Small intestine (tissue), 7 donors: ENCODE measurements at regions not wholly inside any gene's neighbourhood (a gene's known extent, or its start where the extent isn't known, plus 50 kb on each side); places are given as distances from the start of the nearest gene placed in this dataset.
A peak's percentile ranks its signal among the peaks of the same experiment; 100 is the strongest.
"Not testable (repeated sequence)": the region's sequence is repeated elsewhere in the genome, so short reads cannot be mapped to it uniquely, and the experiment has no call there.

Experiments
- DNase-seq, 2 donors: peaks; one replicate each; pipeline versions ENCODE4 v3.0.0 to v3.0.0-alpha.2; 2013
- FAIRE-seq: peaks from 2 replicates; lab custom pipeline; 2012; peaks lifted over from hg19 to GRCh38; lab: Jason Lieb, UNC
- H3K27ac ChIP-seq, 3 donors: one replicate each; pipeline ENCODE4 v1.5.1; 2013; ENCODE audit warnings: low read length in 2 of 3, mild to moderate bottlenecking in 2 of 3, control low read depth in 1 of 3, inconsistent platforms in 1 of 3, low read depth in 1 of 3, moderate library complexity in 1 of 3
- H3K27me3 ChIP-seq, 3 donors: one replicate each; pipeline ENCODE4 v1.6.1; 2013; ENCODE audit warnings: low read length in 3 of 3, inconsistent platforms in 1 of 3; ENCODE audit not compliant: control insufficient read depth in 3 of 3, insufficient read depth in 3 of 3
- H3K36me3 ChIP-seq, 3 donors: one replicate each; pipeline ENCODE4 v1.6.1; 2013; ENCODE audit warnings: low read length in 3 of 3, inconsistent platforms in 1 of 3, low read depth in 1 of 3, mild to moderate bottlenecking in 1 of 3, moderate library complexity in 1 of 3; ENCODE audit not compliant: control insufficient read depth in 3 of 3, insufficient read depth in 2 of 3
- H3K4me1 ChIP-seq, 3 donors: one replicate each; pipeline ENCODE4 v1.6.1; 2013; ENCODE audit warnings: low read length in 2 of 3, inconsistent platforms in 1 of 3, low read depth in 1 of 3, mild to moderate bottlenecking in 1 of 3, moderate library complexity in 1 of 3; ENCODE audit not compliant: control insufficient read depth in 3 of 3, insufficient read depth in 2 of 3
- H3K4me3 ChIP-seq, 3 donors: one replicate each; pipeline ENCODE4 v1.5.1; 2013; ENCODE audit warnings: low read length in 3 of 3, control low read depth in 1 of 3, inconsistent platforms in 1 of 3, low read depth in 1 of 3, mild to moderate bottlenecking in 1 of 3, moderate library complexity in 1 of 3
- H3K9me3 ChIP-seq, 2 donors: one replicate each; pipeline ENCODE4 v1.6.1; 2013; ENCODE audit warnings: low read depth in 1 of 2, low read length in 1 of 2; ENCODE audit not compliant: control insufficient read depth in 2 of 2, insufficient read depth in 1 of 2
- WGBS, 3 donors: extraction: QIAGEN DNeasy Blood & Tissue Kit; methylation state at CpG; one replicate each; pipeline ENCODE4 v1.1.7; 2013; 5-methylcytosine and 5-hydroxymethylcytosine counted together
- donor health status: healthy with polysubstance abuse.
- donor health status: control.
- donor health status: control.
- donor health status: Bipolar disorder and iron deficiency.
- donor health status: healthy.

- Histone ChIP-seq H3K9me3 (peaks cover 0 to 6% of the 10 kb centered on the region in 2 donors), H3K4me1 (peaks cover 0 to 6% (median 0%) of the 10 kb centered on the region in 3 donors), H3K27me3 (no peaks in the 10 kb centered on the region), H3K4me3 (no peak overlapping the region), H3K27ac (no peak overlapping the region), H3K36me3 (no peaks in the 10 kb centered on the region)
- 35 to 56% (median 38%) methylated on average over 12 to 13 of the region's 13 CpGs for WGBS, 3 donors
- DNase-seq: peak in 1 of 2 donors; percentile 50
- FAIRE-seq: no peak
These were observed 95.4 kb upstream of the PPP1R26 start for GRCh38 chr9:135384226-135384625.

- 83 to 85% (median 83%) methylated on average over 7 of the region's 7 CpGs for WGBS, 3 donors
- not testable (repeated sequence) for H3K4me3 ChIP-seq, H3K27me3 ChIP-seq, H3K9me3 ChIP-seq, H3K27ac ChIP-seq, FAIRE-seq, H3K4me1 ChIP-seq, DNase-seq, H3K36me3 ChIP-seq
These were observed 94.7 kb upstream of the PPP1R26 start for GRCh38 chr9:135384815-135385405.

DNA sequence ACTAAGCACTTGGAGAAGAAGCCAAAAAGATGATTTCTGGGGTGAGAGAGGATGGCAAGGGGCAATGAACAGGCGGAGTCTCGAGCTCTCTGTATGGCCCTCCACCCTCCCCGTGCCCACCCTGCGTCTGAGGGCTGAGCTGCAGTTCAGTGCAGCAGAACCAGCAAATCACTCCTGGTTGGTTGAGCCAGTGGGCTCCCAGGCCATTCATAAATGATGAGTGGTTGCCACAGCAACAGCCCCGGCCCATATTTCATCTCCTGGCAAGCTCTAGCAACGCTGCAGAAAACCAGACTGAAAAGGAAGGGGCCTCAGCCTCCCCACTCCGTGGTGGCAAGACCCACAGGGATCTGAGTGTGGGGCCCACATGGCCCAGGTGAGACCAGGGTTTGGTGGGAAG, 93.8 kb upstream of the PPP1R26 start:
- peaks cover 0 to 7% (median 0%) of the 10 kb centered on the region in 3 donors for H3K4me1 ChIP-seq
- no peaks in the 10 kb centered on the region for H3K9me3 ChIP-seq
- H3K27ac ChIP-seq: no peak overlapping the region
- WGBS, 3 donors: 67 to 73% (median 73%) methylated on average over 7 of the region's 7 CpGs
- no peak overlapping the region for H3K4me3 ChIP-seq
- FAIRE-seq (no peak), DNase-seq (no peak)
- H3K27me3 ChIP-seq: no peaks in the 10 kb centered on the region
- no peaks in the 10 kb centered on the region for H3K36me3 ChIP-seq

DNA sequence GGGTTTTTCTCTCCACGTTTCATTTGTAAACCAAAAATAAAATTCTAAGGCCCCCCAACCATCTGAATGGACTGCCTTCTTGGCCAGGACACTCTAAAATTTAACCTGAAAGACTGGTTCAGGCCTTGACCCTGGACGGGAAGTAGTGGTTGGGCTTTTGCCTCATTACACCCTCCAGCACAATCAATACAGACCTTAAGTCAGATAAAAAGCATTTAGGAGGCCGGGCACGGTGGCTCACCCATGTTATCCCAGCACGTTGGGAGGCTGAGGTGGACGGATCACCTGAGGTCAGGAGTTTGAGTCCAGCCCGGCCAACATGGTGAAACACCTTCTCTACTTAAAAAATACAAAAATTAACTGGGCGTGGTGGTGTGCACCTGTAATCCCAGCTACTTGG, 91.6 kb upstream of the PPP1R26 start:
- FAIRE-seq (no peak), DNase-seq (no peak)
- 57 to 76% (median 58%) methylated on average over 8 of the region's 8 CpGs for WGBS, 3 donors
- peaks cover 0 to 7% (median 0%) of the 10 kb centered on the region in 3 donors for H3K4me1 ChIP-seq
- H3K27me3 ChIP-seq: no peaks in the 10 kb centered on the region
- H3K9me3 ChIP-seq: no peaks in the 10 kb centered on the region
- H3K27ac ChIP-seq: no peak overlapping the region
- no peak overlapping the region for H3K4me3 ChIP-seq
- no peaks in the 10 kb centered on the region for H3K36me3 ChIP-seq

- 51 to 78% (median 65%) methylated on average over 8 of the region's 8 CpGs for whole genome bisulfite sequencing, 3 donors
- DNase-seq: peak; percentile 8 to 39
- no peak overlapping the region for H3K27ac ChIP-seq
These were observed 91.1 kb upstream of the PPP1R26 start for GRCh38 chr9:135388530-135388929.

DNA sequence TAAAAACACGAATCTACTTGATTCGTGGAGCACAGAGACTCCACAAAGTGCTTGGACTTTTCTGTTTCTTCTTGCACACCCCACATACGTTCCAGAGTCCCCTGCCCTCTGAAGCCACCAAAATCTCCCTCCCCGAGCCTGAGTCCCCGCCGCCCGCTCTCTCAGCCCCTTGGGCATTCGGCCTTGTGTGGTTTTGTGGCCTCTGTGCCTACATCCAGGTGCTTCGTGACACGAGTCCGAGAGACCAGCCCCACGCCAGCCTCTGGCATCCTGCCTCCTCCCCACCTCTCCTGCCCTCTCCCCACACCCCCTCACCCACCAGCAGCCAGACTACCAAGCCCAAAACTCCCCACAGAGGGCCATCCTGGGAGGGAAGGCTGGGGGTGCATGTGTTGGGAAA, 87.8 kb upstream of the PPP1R26 start:
- Histone ChIP-seq H3K27me3 (no peaks in the 10 kb centered on the region), H3K36me3 (no peaks in the 10 kb centered on the region), H3K4me1 (peaks cover 0 to 4% (median 0%) of the 10 kb centered on the region in 3 donors), H3K27ac (no peak overlapping the region), H3K4me3 (no peak overlapping the region), H3K9me3 (peaks cover 0 to 18% of the 10 kb centered on the region in 2 donors)
- DNase-seq (no peak), FAIRE-seq (no peak)
- WGBS, 3 donors: 77 to 86% (median 78%) methylated on average over 12 of the region's 12 CpGs

More at GRCh38 chr9:135388530-135388929, 91.1 kb upstream of the PPP1R26 start:
- H3K27me3 ChIP-seq: no peaks in the 10 kb centered on the region
- no peaks in the 10 kb centered on the region for H3K36me3 ChIP-seq
- no peak overlapping the region for H3K4me3 ChIP-seq
- no peaks in the 10 kb centered on the region for H3K9me3 ChIP-seq
- no peak for FAIRE-seq
- peaks cover 0 to 7% (median 0%) of the 10 kb centered on the region in 3 donors for H3K4me1 ChIP-seq

- no peak for DNase-seq
These were observed 87.1 kb upstream of the PPP1R26 start for GRCh38 chr9:135392511-135392910.

DNA sequence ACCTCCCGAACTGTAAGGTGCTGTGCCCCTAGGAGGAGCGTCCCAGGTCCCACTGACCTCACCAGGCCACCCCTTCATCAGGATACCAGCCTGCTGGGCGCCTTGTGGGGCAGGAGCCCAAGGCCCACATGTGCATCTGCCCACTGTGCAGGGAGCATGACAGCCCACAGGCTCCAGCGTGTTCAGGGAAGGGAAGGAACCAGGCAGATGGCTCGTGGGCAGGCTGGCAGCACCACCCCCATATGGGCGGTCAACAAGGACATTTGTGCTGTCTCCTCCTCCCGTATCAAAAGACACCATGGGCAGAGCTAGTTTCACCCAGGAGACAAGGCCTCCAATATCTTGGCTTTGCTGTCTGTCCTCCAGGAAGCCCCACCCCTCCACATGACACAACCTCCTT, 85.5 kb upstream of the PPP1R26 start:
- H3K9me3 ChIP-seq: peaks cover 0 to 29% of the 10 kb centered on the region in 2 donors
- H3K4me1 ChIP-seq: peaks cover 0 to 2% (median 0%) of the 10 kb centered on the region in 3 donors
- FAIRE-seq (no peak), DNase-seq (no peak)
- WGBS, 3 donors: 69 to 81% (median 80%) methylated on average over 7 of the region's 7 CpGs
- H3K27me3 ChIP-seq: no peaks in the 10 kb centered on the region
- H3K4me3 ChIP-seq: no peak overlapping the region
- H3K27ac ChIP-seq: no peak overlapping the region
- H3K36me3 ChIP-seq: no peaks in the 10 kb centered on the region

More at GRCh38 chr9:135392511-135392910, 87.1 kb upstream of the PPP1R26 start:
- H3K27me3 ChIP-seq: no peaks in the 10 kb centered on the region
- no peak overlapping the region for H3K4me3 ChIP-seq
- H3K27ac ChIP-seq: no peak overlapping the region
- 54 to 66% (median 60%) methylated on average over 9 of the region's 9 CpGs for WGBS, 3 donors
- H3K4me1 ChIP-seq: peaks cover 0 to 4% (median 0%) of the 10 kb centered on the region in 3 donors
- H3K9me3 ChIP-seq: peaks cover 0 to 25% of the 10 kb centered on the region in 2 donors
- H3K36me3 ChIP-seq: no peaks in the 10 kb centered on the region
- FAIRE-seq: no peak
